Stromal cell of bone marrow (primary cell): ENCODE measurements at regions not wholly inside any gene's neighbourhood (a gene's known extent, or its start where the extent isn't known, plus 50 kb on each side); places are given as distances from the start of the nearest gene placed in this dataset.

Experiments
- DNase-seq: peaks from one replicate; pipeline ENCODE4 v3.0.0-alpha.2; 2012; ENCODE audit warnings: low read depth

DNA sequence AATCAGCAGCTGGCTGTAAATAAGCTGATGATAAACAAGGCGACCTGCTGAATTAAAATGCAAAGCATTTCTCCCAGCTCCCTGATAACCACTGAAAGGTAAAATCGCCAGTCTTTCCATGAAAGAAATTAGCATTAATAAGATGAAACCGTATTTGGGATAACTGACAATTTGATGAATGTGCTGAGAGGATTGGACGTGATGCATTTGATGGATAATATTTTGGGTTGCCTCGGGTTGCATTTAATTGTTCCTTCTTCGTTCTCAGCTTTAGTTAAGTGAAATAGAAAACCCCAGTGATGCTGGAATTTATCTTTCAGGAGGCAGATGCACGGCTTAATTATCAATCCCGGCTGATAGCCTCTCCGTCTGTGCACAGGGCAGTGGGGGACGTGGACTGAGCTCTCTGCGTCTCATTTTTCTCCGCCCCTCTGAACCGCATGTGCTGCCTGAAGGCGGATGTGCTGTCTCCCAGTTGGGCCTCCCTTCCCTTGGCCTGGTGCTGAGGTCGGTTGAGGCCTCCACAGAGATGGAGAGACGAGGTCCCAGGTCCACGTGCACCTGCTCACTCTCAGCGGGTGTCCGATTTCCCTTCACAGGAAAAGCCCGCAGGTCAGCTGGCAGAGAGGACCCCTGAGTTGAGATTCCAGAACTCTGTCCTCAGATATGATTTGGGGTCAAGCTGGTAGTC, 846.2 kb downstream of the BRD1 start:
- DNase-seq: no peak

DNA sequence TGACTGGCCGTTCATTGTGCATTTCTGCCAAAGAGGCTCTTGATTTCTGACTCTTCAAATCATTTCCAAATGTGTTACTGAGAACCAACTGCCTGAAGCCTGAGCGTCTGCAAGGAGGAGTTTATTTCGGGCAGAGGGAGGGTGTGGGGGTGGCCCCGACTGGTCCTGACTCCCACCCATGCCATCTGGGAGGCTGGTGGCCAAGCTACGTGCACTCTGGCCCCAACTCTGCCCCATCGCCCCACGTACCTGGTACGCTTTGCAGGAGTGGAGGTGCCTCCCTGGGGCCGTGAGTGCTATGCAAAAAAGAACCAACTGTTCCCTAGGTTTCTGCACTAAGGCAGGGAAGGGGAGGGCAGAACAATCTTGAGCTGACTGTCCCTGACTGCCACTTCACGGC, 846.8 kb downstream of the BRD1 start:
- no peak for DNase-seq

DNA sequence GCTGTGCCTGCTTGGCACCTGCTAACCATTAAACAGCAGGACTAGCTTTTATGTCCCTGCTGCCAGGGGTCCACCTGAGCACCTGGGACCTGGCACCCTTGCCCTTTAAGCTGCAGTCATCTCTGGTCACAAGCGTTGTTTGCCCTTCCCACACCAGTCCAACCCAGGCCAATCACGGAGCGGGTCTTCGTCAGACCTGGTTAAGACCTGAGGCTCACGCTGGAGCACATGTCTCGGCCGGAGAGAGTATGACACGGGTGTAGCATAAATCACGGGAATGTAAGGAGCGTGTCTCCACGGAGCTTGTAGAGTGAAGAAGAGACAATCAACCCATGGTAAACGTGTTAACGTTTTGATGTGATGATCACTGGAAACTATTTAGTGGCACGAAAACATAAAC, 847.3 kb downstream of the BRD1 start:
- DNase-seq: no peak

DNA sequence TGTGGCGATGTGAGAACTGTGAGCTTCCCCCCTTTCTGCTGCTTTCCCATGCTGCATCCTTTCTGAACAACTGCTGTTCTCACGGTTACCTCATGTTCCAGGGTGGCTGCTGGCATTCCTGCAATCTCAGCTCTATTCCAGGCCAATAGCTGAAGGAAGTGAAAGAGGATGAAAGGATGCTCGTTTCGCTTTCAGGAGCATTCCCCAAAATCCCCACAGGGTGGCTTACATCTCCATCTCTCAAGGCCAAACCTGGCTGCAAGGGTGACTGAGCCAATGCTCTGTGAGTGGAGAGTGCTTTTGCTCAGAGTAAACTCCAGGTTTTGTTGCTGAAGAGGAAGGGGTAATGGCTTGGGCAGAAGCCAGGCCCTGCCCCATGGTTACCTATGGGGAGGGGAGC, 848.2 kb downstream of the BRD1 start:
- DNase-seq: no peak

DNA sequence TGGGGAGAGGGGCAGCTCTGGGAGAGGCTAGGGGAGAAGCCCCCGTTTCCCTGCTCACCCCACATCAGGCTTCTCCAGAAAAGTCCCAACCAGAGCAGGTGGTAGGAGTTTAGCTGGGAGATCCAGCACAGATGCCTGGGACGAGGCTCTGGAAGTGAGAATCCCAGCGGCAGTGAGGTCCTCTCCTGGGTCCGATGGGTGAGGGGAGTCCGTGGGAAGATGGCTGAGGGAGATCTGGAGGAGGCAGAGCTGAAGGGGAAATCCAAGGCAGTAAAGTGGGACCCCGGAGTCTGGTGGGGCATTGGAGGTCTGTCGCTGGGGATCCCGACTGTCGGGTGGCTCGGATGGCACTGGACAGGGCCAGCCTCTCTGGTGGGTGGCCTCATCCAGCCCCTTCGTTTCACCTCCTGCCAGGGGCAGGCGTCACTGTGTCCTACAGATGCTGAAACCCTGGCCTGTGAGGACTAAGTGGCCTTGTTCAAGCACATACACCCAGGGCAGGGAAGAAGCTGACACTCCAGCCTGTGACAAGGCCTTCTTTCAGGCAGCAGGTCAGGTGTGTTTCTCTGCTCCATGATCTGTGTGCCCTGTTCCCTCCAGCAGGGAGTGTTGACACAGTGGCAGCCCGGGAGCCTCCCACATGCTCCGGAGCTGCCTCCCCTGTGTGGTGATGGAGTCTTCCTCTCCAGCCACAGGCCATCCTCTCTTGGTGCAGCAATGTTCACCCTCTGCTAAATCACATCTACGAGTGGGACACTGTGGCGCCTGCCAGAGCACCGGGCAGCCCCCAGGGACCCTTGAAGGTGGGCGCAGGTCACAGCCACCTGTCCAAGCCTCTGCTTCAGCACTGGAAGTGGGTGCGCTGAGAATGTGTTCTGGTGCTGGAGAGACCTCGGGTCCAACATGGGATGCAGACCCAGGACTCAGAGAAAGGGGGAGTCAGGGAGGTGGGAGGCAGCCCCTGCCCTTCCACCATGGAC, 850.8 kb downstream of the BRD1 start:
- DNase-seq: no peak

DNA sequence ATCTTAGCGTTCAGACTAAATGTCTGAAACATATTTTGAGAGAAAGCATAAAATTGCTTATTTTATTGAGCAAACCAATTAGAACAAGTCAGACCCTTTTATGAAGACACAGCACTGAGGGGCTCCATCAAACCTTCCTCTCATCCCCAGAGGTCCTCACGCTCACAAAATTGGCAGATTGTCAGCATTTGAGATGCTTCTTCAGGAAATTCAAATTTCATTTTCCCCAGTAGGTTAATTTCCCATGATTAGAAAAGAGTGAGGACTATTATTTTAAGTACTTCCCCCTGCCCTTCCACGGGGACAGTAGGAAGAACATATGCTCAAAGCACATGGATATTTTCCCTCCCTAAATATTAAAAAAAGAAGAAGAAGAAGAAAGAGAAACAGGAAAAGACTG, 851.8 kb downstream of the BRD1 start:
- DNase-seq: no peak

DNA sequence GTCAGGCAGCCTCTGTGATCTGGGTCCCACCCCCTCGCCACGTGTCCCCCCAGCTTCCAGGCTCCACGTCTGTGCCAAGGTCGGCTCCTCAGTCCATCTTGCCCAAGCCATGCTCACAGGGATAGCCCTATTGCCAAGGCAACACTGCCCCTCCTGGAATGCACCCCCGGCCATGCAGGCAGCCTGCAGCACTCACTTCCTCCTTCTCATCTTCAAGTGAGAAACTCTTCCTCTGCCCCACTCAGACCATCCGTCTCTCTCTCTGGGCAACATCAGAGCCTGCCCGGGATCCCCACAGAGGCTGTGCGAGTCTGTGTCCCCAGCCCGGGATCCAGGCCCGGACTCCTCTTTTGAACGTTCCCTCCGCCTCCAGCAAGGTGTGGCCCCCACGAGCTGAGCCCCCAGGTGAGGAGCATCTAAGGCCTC, 852.3 kb downstream of the BRD1 start:
- no peak for DNase-seq

DNA sequence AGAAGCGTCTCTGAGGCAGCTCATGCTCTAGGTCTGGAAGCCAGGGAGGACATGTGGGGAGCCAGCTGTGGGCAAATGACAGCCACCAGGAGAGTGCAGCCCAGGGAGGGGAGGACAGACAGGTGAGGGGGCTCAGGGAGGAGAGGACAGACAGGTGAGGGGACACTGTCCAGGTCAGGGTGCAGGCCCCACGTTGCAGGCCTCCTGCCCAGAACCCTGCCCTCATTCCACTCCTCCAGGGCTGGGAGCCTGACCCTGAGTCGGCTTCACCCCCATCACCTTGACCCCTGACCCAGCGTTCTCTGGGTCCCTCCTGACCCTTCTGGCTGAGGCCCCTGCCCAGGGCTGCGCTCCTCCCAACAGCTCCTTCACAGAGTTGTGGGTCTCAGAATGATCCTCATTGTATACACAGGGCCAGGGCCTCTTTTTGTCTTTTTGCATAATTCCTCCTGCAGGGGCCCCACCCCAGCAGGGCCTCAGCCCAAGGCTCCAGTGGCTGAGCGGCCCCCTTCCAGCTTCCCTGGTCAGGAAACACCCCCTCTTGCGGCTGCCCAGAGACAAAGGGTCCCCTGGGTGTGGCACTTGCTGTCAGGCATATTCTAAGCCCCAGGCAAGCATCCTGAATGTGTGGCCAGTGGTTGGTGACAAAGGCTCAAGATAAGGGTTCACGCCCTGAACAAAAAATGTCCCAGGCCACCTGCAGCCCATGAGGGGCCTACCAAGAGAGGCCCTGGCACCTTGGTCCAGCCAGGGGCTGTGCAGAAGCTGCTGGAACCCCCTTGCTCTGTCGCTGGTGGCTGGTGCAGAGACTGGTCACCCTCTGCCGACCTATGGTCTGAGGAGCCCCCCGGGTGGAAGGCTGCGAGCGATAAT, 853.0 kb downstream of the BRD1 start:
- DNase-seq: no peak

DNA sequence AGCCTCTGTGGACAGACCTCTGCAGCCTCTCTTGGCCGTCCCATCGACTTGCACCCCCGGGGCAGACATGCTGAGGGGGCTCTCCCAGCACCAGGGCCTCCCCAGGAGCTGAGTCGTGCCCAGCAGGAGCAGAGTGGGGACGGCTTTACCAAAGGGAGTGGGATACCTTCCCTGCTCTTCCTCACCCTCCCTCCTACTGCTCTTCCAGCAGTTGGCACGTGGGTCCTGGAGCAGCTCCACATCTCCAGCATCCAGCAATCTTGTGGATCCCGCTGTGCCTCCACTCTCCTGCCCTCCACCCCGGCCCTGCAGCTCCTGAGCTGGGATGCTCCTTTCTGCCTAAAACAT, 854.0 kb downstream of the BRD1 start:
- no peak for DNase-seq

DNA sequence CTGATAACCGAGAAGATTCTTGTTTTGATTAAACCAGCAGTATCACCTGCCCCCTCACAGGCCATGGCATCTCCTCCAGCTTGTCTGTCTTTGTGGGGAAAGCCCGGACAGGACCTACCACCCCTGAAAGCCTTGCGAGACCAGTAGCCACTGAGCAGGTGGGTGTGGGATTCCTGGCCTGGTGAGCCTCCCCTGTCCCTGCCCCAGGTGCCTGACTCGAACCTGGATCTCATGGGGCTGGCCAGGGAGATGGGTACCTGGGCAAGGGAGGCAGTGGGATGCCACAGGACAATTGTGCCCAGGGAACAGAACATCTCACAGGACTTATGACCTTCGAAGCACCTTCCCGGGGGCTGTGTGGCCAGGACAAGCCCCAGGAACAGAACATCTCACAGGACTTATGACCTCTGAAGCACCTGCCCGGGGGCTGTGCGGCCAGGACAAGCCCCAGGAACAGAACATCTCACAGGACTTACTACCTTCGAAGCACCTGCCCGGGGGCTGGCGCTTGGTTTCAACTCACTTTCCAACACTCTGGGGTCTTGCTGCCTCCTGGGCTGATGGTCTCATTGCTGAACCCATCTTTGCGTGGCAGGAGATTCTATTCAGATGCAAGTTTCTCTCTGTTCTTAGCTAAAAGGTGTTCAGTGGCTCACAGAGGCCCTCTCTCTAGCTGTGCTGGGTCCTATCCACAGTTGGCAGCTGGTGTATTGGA, 854.5 kb downstream of the BRD1 start:
- no peak for DNase-seq

DNA sequence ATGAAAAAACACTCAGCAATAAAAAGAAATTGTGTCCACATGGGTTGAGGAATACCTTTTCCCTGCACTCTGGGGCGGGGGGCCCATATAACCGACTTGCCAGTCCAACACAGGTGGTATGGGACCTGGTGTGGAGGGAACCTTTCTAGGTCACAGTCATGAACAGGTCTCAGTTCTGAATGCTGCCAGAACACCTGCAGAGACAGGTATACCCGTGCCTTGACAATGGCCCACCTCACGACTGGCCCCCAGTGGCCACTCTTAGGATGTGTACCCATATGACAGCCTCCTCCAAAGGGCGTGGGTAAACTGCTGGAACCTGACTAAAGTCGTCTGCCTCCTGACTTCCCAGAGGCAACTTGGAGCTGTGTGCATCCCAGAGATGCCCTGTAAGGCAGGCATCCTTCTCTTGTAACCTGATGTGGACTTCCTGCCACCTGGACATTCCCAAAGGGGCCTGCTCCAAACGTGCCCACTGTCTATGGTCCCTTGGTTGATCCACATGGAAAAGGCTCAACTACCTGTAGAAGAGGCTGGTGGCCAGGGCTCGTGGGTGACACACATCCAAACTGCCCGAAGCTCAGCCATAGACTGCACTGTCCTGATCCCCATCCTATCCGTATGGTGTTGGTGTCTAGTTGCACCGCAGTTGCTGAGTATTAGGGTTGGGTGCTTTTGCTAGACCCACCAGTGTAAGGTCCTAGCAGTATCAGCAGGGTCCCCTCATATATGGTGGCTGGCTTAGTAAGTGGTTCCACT, 859.3 kb downstream of the BRD1 start:
- DNase-seq: no peak

DNA sequence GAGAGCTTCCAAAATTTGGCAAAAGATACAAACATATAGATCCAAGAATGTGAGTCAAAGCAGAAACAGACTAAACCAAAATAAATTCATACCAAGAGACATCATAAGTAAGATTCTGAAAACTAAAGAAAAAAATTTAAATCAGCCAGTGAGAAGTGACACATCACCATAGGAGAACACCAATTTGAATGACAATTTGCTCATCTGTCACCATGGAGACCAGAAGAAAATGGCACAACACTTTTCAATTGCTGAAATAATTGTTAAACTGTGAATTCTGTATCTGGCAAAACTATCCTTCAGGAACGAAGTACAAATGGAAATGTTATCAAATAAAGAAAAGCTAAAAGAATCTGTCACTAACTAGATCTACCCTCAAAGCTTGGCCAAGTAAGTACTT, 864.3 kb downstream of the BRD1 start:
- DNase-seq: no peak

DNA sequence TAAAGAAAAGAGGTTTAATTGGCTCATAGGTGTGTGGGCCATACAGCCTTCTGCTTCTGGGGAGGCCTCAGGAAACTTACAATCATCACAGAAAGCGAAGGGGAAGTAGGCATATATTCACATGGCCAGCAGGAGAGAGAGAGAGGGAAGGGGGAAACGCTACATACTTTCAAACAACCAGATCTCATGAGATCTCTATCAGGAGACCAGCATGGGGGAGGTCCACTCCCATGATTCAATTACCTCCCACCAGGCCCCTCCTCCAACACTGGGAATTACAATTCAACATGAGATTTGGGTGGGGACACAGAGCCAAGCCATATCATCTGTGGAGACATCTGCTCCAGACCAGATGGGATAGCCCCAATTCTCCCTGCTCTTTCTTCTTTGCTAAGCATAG, 866.0 kb downstream of the BRD1 start:
- DNase-seq: no peak

DNA sequence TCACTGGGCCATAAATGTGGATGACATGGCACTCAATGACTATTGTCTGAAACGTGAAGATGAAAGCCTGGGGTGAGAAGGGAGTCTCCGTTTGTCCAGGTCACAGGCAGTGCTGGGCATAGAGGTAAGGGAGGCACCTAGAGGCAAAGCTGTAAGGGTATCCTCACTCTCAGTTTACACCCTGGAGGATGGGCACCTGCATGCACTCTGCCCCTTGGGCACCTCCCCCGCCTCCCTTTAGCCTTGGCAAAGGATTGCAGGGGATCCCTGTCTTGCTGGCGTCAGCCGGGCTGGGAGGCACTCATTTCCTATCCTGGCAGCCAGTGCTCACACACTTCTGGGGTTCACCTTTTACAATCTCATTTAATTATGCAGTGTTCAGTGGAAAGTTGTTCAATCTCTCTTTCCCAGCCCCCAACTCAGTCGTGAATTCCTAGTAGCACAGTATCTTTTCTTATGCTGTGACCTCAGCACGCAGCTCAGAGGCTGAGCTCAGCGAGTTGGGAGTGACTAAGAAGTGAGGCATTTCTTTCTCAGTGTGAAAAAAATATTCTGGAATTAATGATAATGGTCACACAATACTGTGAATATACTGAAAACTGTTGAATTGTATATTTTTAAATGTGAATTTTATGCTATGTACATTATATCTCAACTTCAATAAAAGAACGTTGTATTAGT, 866.6 kb downstream of the BRD1 start:
- DNase-seq: no peak

DNA sequence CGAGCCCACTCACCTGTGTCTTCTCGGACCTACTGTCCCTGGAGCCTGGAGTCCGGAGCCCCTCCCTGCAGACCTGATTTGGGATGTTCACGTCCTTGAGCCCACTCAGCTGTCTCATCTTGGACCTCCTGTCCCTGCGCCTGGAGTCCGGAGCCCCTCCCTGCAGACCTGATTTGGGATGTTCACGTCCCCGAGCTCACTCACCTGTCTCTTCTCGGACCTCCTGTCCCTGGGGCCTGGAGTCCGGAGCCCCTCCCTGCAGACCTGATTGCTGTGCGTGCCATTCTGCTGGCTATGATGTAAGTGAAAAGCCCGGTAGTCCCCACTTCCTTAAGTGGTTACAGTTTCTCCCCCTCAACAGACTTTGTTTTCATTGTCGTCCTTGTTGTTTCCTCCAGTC, 867.1 kb downstream of the BRD1 start:
- DNase-seq: no peak

DNA sequence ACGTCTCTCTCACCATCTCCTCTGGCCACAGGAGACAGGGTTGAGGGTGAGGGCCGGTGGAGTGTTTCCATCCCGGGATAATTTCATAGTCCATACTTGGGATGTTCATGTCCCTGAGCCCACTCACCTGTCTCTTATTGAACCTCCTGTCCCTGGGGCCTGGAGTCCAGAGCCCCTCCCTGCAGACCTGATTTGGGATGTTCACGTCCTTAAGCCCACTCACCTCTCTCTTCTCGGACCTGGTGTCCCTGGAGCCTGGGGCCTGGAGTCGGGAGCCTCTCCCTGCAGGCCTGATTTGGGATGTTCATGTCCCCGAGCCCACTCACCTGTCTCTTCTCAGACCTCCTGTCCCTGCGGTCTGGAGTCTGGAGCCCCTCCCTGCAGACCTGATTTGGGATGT, 868.2 kb downstream of the BRD1 start:
- no peak for DNase-seq

DNA sequence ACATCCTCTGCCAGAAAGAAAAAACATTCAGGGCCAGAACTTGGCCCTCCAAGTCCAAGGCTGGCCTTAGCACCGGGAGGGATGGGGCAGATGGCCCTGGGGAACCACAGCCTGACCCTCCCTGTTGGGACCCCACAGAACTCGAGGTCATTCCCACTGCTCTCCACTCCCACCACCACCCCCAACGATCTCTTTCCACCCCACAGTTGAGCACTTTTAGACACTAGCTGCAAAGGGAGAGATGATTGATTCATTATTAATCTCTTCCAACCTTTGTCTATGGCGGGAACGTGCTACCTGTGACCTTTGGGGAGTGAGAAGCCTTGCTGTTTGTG, 869.7 kb downstream of the BRD1 start:
- DNase-seq: no peak

DNA sequence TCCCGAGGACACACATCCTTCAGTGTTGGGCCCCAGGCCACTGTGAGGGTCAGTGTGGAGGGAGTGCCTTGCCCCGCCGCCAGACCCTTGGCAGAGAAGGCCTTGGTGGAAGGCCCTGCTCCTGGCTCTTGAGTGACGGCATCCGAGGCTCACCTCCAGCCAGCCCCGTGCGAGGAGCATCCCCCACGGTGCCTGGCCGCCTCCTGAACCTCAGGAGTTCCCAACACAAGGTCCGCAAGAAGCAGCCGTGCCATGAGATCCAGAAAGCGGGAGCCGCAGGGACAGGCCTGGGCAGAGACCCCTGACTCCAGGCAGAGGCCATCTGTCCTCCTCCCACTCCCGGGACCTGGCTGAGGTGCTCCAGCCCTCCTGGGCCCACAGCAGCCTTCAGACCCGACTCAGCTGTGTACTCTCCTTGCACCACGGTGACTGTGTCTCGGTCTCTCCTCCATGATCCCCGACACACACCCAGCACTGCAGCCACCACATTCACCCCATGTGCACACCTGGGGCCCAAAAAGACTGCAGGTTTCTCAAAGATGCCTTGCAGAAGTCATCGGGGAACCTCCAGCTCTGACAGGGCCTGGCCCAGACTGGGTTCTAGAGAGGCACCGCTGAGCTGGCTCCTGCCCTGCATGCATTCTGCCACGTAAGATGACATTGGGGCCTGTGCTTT, 870.2 kb downstream of the BRD1 start:
- DNase-seq: no peak

DNA sequence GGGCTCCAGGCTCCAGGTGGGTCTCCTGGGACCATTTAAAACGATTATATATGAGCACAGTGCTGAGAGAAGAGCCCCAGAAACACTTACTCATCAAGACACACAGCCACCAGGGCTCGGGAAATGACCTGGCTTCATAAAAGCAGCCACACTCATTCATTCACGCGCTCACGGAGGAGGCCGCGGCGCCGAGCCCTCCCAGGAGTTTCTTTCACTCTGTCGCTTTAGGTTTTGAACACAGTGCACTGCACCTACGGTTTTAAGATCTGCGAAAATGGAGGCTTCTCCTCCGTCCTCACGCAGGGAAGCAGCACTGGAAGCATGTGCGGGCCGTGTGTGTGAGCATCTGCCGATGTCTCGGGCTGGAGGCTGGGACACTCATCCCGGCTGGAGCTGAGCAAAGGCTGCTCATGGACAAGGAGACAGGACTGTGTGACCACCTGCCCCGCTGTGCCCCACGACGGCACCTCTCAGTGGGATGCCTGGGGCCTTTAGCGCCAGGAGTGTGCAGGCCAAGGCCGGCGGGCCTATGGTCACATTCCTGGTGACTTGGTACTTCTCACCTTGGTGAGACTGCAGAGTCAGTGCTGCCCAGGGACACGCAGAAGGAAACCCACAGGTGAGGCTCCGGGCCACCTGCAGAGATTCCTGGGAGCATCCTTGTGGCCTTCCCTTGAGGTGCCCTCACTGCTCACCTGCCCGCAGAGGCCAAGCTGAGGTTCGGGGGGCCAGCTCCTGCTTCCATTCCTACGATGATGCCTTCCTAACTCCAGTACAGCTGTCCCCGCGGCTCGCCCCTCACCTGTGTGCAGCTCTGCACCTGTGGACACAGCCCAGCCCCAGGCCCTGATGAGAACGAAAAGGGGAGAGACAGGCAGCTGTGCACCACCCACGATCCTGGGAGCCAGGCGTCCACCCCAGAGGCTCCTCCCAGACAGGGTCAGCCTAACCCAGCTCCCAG, 872.0 kb downstream of the BRD1 start:
- DNase-seq: no peak
